RWPE2 (cell line): ENCODE measurements at regions not wholly inside any gene's neighbourhood (a gene's known extent, or its start where the extent isn't known, plus 50 kb on each side); places are given as distances from the start of the nearest gene placed in this dataset.

Experiments
- ATAC-seq: fragments of 200-7000 bp; cut with Tn5 transposase; 3 replicates; pipeline ENCODE4 v1.9.1; 2021; ENCODE audit warnings: low read depth
- DNase-seq: peaks from one replicate; pipeline ENCODE4 v3.0.0-alpha.2; 2020; ENCODE audit warnings: low spot score
- H3K27ac ChIP-seq: fragments of 450-650 bp; 2 replicates; pipeline ENCODE4 v1.5.1; 2017; ENCODE audit warnings: mild to moderate bottlenecking; ENCODE audit not compliant: poor library complexity, severe bottlenecking
- H3K27me3 ChIP-seq: fragments of 250-450 bp; sonication (Bioruptor Pico); 2 replicates; pipeline ENCODE4 v1.5.1; 2021; ENCODE audit warnings: mild to moderate bottlenecking, moderate library complexity; ENCODE audit not compliant: insufficient read depth, poor library complexity, severe bottlenecking
- H3K36me3 ChIP-seq: fragments of 250-450 bp; sonication (Bioruptor Pico); 2 replicates; pipeline ENCODE4 v1.5.1; 2020; ENCODE audit warnings: low read depth, mild to moderate bottlenecking, moderate library complexity
- H3K4me1 ChIP-seq: fragments of 250-450 bp; sonication (Bioruptor Pico); 2 replicates; pipeline ENCODE4 v1.5.1; 2021; ENCODE audit warnings: mild to moderate bottlenecking, moderate library complexity; ENCODE audit not compliant: insufficient read depth, poor library complexity, severe bottlenecking
- H3K4me3 ChIP-seq: fragments of 250-450 bp; sonication (Bioruptor Pico); 2 replicates; pipeline ENCODE4 v1.5.1; 2021; ENCODE audit warnings: mild to moderate bottlenecking, moderate library complexity; ENCODE audit not compliant: severe bottlenecking
- H3K9me3 ChIP-seq: fragments of 250-450 bp; sonication (Bioruptor Pico); 2 replicates; pipeline ENCODE4 v1.5.1; 2021; ENCODE audit warnings: mild to moderate bottlenecking, moderate library complexity; ENCODE audit not compliant: severe bottlenecking
- CTCF ChIP-seq: fragments of 450-650 bp; IDR thresholded peaks from one replicate; pipeline ENCODE4 v1.5.1; 2017; ENCODE audit warnings: mild to moderate bottlenecking, moderate library complexity; ENCODE audit not compliant: poor library complexity, severe bottlenecking

GRCh38 chr17:12376276-12376675 is 289.4 kb upstream of the MYOCD start:
- no peak for TF ChIP-seq CTCF
- H3K9me3 ChIP-seq, result no peaks in the 10 kb centered on the region

GRCh38 chr17:12386225-12386624 is 279.5 kb upstream of the MYOCD start:
- DNase-seq (no peak), ATAC-seq (no peak)
- Histone ChIP-seq H3K36me3 (no peaks in the 10 kb centered on the region), H3K9me3 (no peaks in the 10 kb centered on the region), H3K27me3 (peaks cover 2% of the 10 kb centered on the region), H3K4me3 (no peak overlapping the region), H3K4me1 (no peaks in the 10 kb centered on the region), H3K27ac (no peak overlapping the region)
- no peak for TF ChIP-seq CTCF

More at GRCh38 chr17:12376276-12376675, 289.4 kb upstream of the MYOCD start:
- ATAC-seq (no peak), DNase-seq (no peak)
- Histone ChIP-seq H3K27ac (no peak overlapping the region), H3K4me3 (no peak overlapping the region), H3K27me3 (peaks cover 3% of the 10 kb centered on the region), H3K4me1 (no peaks in the 10 kb centered on the region), H3K36me3 (no peaks in the 10 kb centered on the region)

- Histone ChIP-seq H3K9me3 (no peaks in the 10 kb centered on the region), H3K36me3 (no peaks in the 10 kb centered on the region), H3K4me3 (no peak overlapping the region), H3K27ac (no peak overlapping the region), H3K4me1 (no peaks in the 10 kb centered on the region), H3K27me3 (peaks cover 1% of the 10 kb centered on the region)
- ATAC-seq, result no peak
- no peak for DNase-seq
- no peak for TF ChIP-seq CTCF
Observed at GRCh38 chr17:12388226-12388625, 277.5 kb upstream of the MYOCD start.

- Histone ChIP-seq H3K9me3 (no peaks in the 10 kb centered on the region), H3K27ac (no peak overlapping the region), H3K27me3 (no peaks in the 10 kb centered on the region), H3K4me3 (no peak overlapping the region), H3K36me3 (no peaks in the 10 kb centered on the region), H3K4me1 (no peaks in the 10 kb centered on the region)
- TF ChIP-seq CTCF, result no peak
- ATAC-seq, result no peak
- DNase-seq, result no peak
Observed at GRCh38 chr17:12389421-12389820, 276.3 kb upstream of the MYOCD start.

GRCh38 chr17:12390631-12391030 is 275.1 kb upstream of the MYOCD start:
- no peaks in the 10 kb centered on the region for H3K27me3 ChIP-seq
- no peak for TF ChIP-seq CTCF

More at GRCh38 chr17:12390631-12391030, 275.1 kb upstream of the MYOCD start:
- Histone ChIP-seq H3K4me1 (no peaks in the 10 kb centered on the region), H3K36me3 (no peaks in the 10 kb centered on the region), H3K4me3 (no peak overlapping the region), H3K27ac (no peak overlapping the region), H3K9me3 (no peaks in the 10 kb centered on the region)
- DNase-seq, result no peak
- ATAC-seq, result no peak
